T-cell (primary cell): ENCODE measurements at regions not wholly inside any gene's neighbourhood (a gene's known extent, or its start where the extent isn't known, plus 50 kb on each side); places are given as distances from the start of the nearest gene placed in this dataset.

Experiments used
- ATAC-seq, 4 experiments: fragments of 200-7000 bp in 3 of 4; fragments of 150-1000 bp in 1 of 4; cut with Tn5 transposase; replicated peaks in 1 of 4; 1 replicate in 3 of 4; 2 replicates in 1 of 4; pipeline ENCODE4 v1.10.0; 2021; ENCODE audit warnings: moderate library complexity in 3 of 4, mild to moderate bottlenecking in 2 of 4, moderate number of reproducible peaks in 1 of 4
- CTCF ChIA-PET, 2 donors: fragments of 300-600 bp; sonication (Branson Sonifier 250); formaldehyde crosslinking; loops; one replicate each; lab custom pipeline; 2022; ENCODE audit warnings: antibody characterized with exemption in 2 of 2; lab: Charles Lee
- POLR2A ChIA-PET, 2 donors: fragments of 300-600 bp; sonication (Branson Sonifier 250); formaldehyde crosslinking; loops; one replicate each; lab custom pipeline; 2022; ENCODE audit warnings: antibody characterized with exemption in 2 of 2; lab: Charles Lee
- DNase-seq, 35 experiments: peaks; one replicate each; pipeline versions ENCODE4 v3.0.0 to v3.0.0-alpha.2; 2013 to 2023
- H3K27ac ChIP-seq: one replicate; pipeline ENCODE4 v1.5.1; 2013; ENCODE audit warnings: low read length
- H3K27me3 ChIP-seq, 2 experiments: replicated peaks in 1 of 2; 1 replicate in 1 of 2; 2 replicates in 1 of 2; pipeline versions ENCODE4 v1.6.1 to v1.7.0; 2013; ENCODE audit warnings: low read length in 1 of 2, mixed read lengths in 1 of 2; ENCODE audit not compliant: control insufficient read depth in 2 of 2, insufficient read depth in 2 of 2; ENCODE audit errors: extremely low read depth in 1 of 2
- H3K36me3 ChIP-seq, 2 donors: 1 replicate in 1 of 2; 2 replicates in 1 of 2; pipeline versions ENCODE4 v1.6.1 to v1.7.0; 2013; ENCODE audit warnings: low read length in 1 of 2; ENCODE audit not compliant: control insufficient read depth in 2 of 2, insufficient read depth in 1 of 2; ENCODE audit errors: extremely low read depth in 1 of 2
- H3K4me1 ChIP-seq, 2 experiments: 1 replicate in 1 of 2; 2 replicates in 1 of 2; pipeline versions ENCODE4 v1.6.1 to v1.7.0; 2013; ENCODE audit warnings: low read length in 2 of 2, mixed read lengths in 1 of 2; ENCODE audit not compliant: insufficient read depth in 2 of 2, control insufficient read depth in 1 of 2; ENCODE audit errors: extremely low read depth in 1 of 2
- H3K4me3 ChIP-seq, 2 donors: 1 replicate in 1 of 2; 2 replicates in 1 of 2; pipeline versions ENCODE4 v1.5.1 to v1.7.0; 2013; ENCODE audit warnings: mild to moderate bottlenecking in 2 of 2, low read length in 1 of 2, moderate library complexity in 1 of 2; ENCODE audit not compliant: control insufficient read depth in 1 of 2; ENCODE audit errors: extremely low read depth in 1 of 2
- H3K9me3 ChIP-seq: 2 replicates; pipeline ENCODE4 v1.7.0; 2013
- H3K27ac Mint-ChIP-seq, 2 donors: one replicate each; pipeline ENCODE4 v1.8.0; 2020 to 2021; ENCODE audit warnings: mild to moderate bottlenecking in 2 of 2, mixed read lengths in 2 of 2
- H3K27me3 Mint-ChIP-seq, 2 donors: one replicate each; pipeline ENCODE4 v1.8.0; 2021 to 2022; ENCODE audit warnings: mixed read lengths in 2 of 2
- H3K36me3 Mint-ChIP-seq: one replicate; pipeline ENCODE4 v1.8.0; 2021; ENCODE audit warnings: mixed read lengths
- H3K4me1 Mint-ChIP-seq, 3 donors: one replicate each; pipeline ENCODE4 v1.8.0; 2020 to 2022; ENCODE audit warnings: mixed read lengths in 3 of 3, mild to moderate bottlenecking in 1 of 3
- H3K4me3 Mint-ChIP-seq, 3 donors: one replicate each; pipeline ENCODE4 v1.8.0; 2020 to 2022; ENCODE audit warnings: mild to moderate bottlenecking in 3 of 3, mixed read lengths in 3 of 3, moderate library complexity in 3 of 3
- H3K9me3 Mint-ChIP-seq, 3 donors: one replicate each; pipeline ENCODE4 v1.8.0; 2020 to 2022; ENCODE audit warnings: mixed read lengths in 3 of 3
- WGBS: methylation state at CpG from one replicate; pipeline ENCODE4 v1.1.5; 2013; ENCODE audit warnings: missing lambda C conversion rate; ENCODE audit not compliant: insufficient coverage; 5-methylcytosine and 5-hydroxymethylcytosine counted together

DNA sequence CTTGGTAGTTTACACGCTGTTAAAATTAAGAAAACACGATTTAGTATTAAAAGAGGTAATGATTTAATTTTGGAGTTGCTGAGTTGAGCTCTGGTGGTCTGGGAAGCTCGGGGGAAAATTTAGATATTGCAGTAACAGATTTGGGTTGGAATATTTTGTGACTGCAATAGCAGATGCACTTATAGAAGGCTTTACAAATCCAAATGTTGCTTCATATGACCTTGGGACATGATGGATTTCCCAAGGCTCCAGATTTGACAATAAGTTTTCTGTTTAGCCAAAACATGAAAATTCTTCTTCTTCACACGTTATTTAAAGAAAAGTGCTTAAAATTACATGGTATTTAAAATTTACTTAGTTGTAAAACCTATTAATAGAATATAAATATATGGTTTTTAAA lies 302.0 kb downstream of the SPRY1 start:
- WGBS = 88% methylated on average over 3 of the region's 4 CpGs
- Mint-ChIP-seq H3K9me3 (no peaks in the 10 kb centered on the region), H3K27ac (no peak overlapping the region), H3K4me3 (no peak overlapping the region), H3K4me1 (no peaks in the 10 kb centered on the region), H3K36me3 (no peaks in the 10 kb centered on the region), H3K27me3 (peaks cover 0 to 4% of the 10 kb centered on the region in 2 donors)
- H3K36me3 ChIP-seq = no peaks in the 10 kb centered on the region
- no peaks in the 10 kb centered on the region for H3K27me3 ChIP-seq
- CTCF ChIA-PET = no interaction called here
- DNase-seq (no peak), ATAC-seq (no peak)
- H3K4me1 ChIP-seq = no peaks in the 10 kb centered on the region
- no peaks in the 10 kb centered on the region for H3K9me3 ChIP-seq
- H3K4me3 ChIP-seq = no peak overlapping the region
- H3K27ac ChIP-seq = no peak overlapping the region
- POLR2A ChIA-PET = no interaction called here

DNA sequence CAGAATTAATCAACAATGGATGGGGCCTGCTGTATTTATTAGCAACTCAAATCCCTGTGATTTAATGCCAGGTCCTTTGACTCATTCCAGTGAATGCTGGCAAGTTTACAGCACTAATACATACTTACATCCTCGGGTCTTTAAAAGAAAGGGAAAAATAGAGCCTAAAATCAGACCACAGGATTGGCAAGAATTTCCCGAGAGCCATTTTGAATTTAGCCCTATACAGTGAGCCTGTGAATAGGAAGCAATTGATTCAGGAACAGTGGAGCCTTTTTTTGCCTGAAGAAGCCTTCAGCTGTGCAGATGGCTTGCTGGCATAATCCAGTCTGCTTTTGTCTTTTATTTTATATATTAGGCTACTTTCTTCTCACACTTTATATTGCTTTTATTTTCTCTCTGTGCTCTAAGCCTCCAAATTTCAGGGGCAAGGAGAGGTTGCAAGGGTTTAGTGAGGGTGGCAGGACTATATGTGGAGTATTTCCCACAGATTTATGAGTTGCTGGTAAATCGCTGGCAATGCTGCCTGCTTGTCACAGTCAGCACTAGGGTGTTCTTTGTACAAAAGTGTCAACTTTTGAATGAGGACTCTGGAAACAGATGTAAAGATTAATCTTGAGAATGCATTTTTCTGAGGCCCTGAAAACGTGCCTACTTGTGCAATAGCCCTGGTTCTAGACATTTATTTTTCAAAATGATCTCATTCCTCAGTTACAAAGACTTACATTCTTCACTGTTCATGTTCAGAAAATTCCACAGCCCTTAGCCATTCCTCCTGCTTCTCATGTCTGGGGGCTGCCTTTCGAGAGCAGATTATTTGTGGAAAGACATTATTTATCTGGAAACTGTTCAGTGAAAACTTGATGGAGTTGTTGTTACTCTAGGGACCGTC lies 303.5 kb downstream of the SPRY1 start:
- no peaks in the 10 kb centered on the region for H3K27me3 ChIP-seq
- CTCF ChIA-PET = no interaction called here
- H3K9me3 Mint-ChIP-seq = no peaks in the 10 kb centered on the region
- no peak overlapping the region for H3K27ac ChIP-seq
- no peaks in the 10 kb centered on the region for H3K9me3 ChIP-seq
- H3K27me3 Mint-ChIP-seq = peaks cover 0 to 4% of the 10 kb centered on the region in 2 donors
- H3K36me3 ChIP-seq = no peaks in the 10 kb centered on the region
- POLR2A ChIA-PET = no interaction called here
- 67% methylated on average over 2 of the region's 6 CpGs for WGBS
- H3K36me3 Mint-ChIP-seq = no peaks in the 10 kb centered on the region
- H3K4me1 ChIP-seq = no peaks in the 10 kb centered on the region
- H3K27ac Mint-ChIP-seq = no peak overlapping the region
- no peak overlapping the region for H3K4me3 Mint-ChIP-seq
- DNase-seq = no peak
- no peaks in the 10 kb centered on the region for H3K4me1 Mint-ChIP-seq
- no peak overlapping the region for H3K4me3 ChIP-seq
- ATAC-seq = no peak

DNA sequence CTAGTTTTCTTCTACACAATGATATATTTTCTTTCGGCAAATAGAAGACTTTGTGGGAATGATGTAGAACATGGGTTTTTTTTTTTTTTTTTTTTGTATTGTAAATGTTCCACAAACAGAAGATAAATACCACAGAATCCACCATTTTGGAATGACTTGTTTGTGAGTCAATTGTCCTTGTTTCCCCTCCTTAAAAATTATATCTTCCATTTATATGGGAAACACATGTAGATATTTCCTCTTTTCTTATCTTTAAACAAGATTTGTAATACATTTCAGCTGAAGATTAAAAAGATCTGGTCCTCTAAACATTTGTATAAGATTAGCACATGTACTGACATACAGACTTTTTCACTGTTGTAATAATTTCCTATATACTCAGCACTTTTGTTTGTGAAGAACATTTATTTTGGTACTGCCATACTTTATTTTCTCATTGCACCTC lies 304.6 kb downstream of the SPRY1 start:
- H3K27ac Mint-ChIP-seq = no peak overlapping the region
- H3K9me3 ChIP-seq = no peaks in the 10 kb centered on the region
- ChIA-PET CTCF (no interaction called here), POLR2A (no interaction called here)
- DNase-seq (no peak), ATAC-seq (no peak)
- H3K27me3 ChIP-seq = no peaks in the 10 kb centered on the region
- H3K27ac ChIP-seq = no peak overlapping the region
- H3K36me3 Mint-ChIP-seq = no peaks in the 10 kb centered on the region
- H3K9me3 Mint-ChIP-seq = no peaks in the 10 kb centered on the region
- WGBS = no CpG with 5 or more reads among the region's 1 CpG
- H3K27me3 Mint-ChIP-seq = peaks cover 0 to 4% of the 10 kb centered on the region in 2 donors
- no peaks in the 10 kb centered on the region for H3K36me3 ChIP-seq
- H3K4me3 ChIP-seq = no peak overlapping the region
- H3K4me1 ChIP-seq = no peaks in the 10 kb centered on the region
- H3K4me1 Mint-ChIP-seq = no peaks in the 10 kb centered on the region
- no peak overlapping the region for H3K4me3 Mint-ChIP-seq

DNA sequence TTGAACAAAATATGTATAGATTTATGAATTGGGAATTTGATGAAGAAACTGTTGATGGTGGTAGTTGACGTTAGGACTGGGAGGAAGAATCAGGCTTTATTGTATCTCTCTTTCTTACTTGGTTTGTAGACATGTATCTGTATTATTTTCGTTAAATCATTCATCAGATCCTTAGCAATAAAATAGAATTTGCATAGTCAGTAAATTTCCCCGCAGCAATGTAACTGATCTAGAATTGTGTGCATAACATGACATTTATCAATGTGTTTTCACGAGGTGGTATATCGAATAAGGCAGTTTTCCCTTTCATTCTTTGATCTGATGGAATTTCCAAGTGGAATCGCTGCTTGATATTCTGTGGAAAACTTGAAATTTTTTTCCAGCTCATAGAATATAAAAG lies 308.8 kb downstream of the SPRY1 start:
- Histone ChIP-seq H3K27ac (no peak overlapping the region), H3K36me3 (no peaks in the 10 kb centered on the region), H3K4me3 (no peak overlapping the region), H3K4me1 (no peaks in the 10 kb centered on the region), H3K27me3 (peaks cover 0 to 10% of the 10 kb centered on the region in 2 experiments), H3K9me3 (no peaks in the 10 kb centered on the region)
- no peak for DNase-seq
- Mint-ChIP-seq H3K27ac (no peak overlapping the region), H3K36me3 (no peaks in the 10 kb centered on the region), H3K4me3 (no peak overlapping the region), H3K27me3 (peaks cover 3 to 16% of the 10 kb centered on the region in 2 donors), H3K4me1 (no peaks in the 10 kb centered on the region), H3K9me3 (peaks cover 2 to 9% (median 7%) of the 10 kb centered on the region in 3 donors)
- WGBS = no CpG with 5 or more reads among the region's 6 CpGs
- ChIA-PET CTCF (interaction anchor here in 1 of 2 donors (0.7 kb wide), 1 partner anchor 730 kb away, joined by 4 read pairs; no protein-coding TSS in a partner anchor), POLR2A (no interaction called here)
- no peak for ATAC-seq

DNA sequence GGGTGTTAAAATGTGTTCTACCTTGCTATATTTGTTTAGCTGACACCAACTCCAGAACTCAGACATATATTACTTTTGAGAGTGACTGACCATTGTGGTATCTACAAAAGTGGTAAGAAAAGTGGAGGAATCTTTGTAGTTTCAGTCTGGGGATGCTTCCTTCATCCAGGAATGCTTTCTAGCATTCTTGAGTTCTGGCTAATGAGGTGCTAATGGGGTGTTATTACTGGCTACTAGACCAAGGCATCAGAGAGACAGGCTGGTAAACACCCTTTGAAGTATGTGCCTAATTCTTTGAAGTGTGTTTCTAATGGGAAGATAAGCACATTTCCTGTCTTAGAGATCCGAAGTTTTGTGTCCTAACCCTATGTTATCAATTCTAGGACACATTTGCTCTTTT lies 310.4 kb downstream of the SPRY1 start:
- H3K27me3 ChIP-seq = peaks cover 0 to 10% of the 10 kb centered on the region in 2 experiments
- CTCF ChIA-PET = no interaction called here
- H3K4me3 Mint-ChIP-seq = no peak overlapping the region

DNA sequence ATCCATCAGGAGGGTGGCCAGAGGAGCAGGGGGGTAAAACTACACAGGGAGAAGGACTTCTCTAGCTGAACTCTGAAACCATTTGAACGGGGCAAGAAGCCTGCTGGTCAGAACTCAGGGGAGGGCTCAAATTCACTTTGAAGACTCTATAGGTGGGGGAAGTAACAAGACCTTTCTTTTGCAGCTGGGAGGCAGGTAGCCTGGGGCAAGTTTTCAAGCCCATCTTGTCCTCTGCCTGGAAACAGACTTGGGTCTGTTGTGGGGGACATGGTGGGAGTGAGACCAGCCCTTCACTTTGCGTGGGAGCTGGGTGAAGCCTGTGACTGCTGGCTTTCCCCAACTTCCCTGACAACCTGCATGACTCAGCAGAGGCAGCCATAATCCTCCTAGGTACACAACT lies 312.3 kb downstream of the SPRY1 start:
- POLR2A ChIA-PET = no interaction called here
- no peaks in the 10 kb centered on the region for H3K36me3 ChIP-seq
- no peaks in the 10 kb centered on the region for H3K4me1 ChIP-seq
- no peaks in the 10 kb centered on the region for H3K9me3 ChIP-seq
- Mint-ChIP-seq H3K9me3 (peaks cover 2 to 9% (median 7%) of the 10 kb centered on the region in 3 donors), H3K36me3 (no peaks in the 10 kb centered on the region), H3K4me3 (no peak overlapping the region), H3K27ac (no peak overlapping the region), H3K4me1 (no peaks in the 10 kb centered on the region), H3K27me3 (peaks cover 3 to 12% of the 10 kb centered on the region in 2 donors)
- no peak for ATAC-seq
- no peak for DNase-seq
- no peak overlapping the region for H3K4me3 ChIP-seq
- WGBS = 100% methylated on average over 2 of the region's 2 CpGs
- H3K27ac ChIP-seq = no peak overlapping the region
- CTCF ChIA-PET = interaction anchor here in 1 of 2 donors (0.5 kb wide), 1 partner anchor 18 kb away, joined by 3 read pairs; no protein-coding TSS in a partner anchor
- peaks cover 0 to 15% of the 10 kb centered on the region in 2 experiments for H3K27me3 ChIP-seq

More for the DNA sequence above, 310.4 kb downstream of the SPRY1 start:
- WGBS = no CpG with 5 or more reads among the region's 1 CpG
- Mint-ChIP-seq H3K27ac (no peak overlapping the region), H3K9me3 (peaks cover 2 to 9% (median 7%) of the 10 kb centered on the region in 3 donors), H3K4me1 (no peaks in the 10 kb centered on the region), H3K36me3 (no peaks in the 10 kb centered on the region), H3K27me3 (peaks cover 3 to 12% of the 10 kb centered on the region in 2 donors)
- Histone ChIP-seq H3K36me3 (no peaks in the 10 kb centered on the region), H3K27ac (no peak overlapping the region), H3K9me3 (no peaks in the 10 kb centered on the region), H3K4me3 (no peak overlapping the region), H3K4me1 (no peaks in the 10 kb centered on the region)
- ATAC-seq = no peak
- no peak for DNase-seq
- POLR2A ChIA-PET = no interaction called here
